ENCODE measurements at regions not wholly inside any gene's neighbourhood (a gene's known extent, or its start where the extent isn't known, plus 50 kb on each side); places are given as distances from the start of the nearest gene placed in this dataset.

GRCh38 chrX:10795721-10796120 is 175.3 kb upstream of the MID1 start:
- no peak for TF ChIP-seq CTCF (IDR thresholded peaks at IDR 0.05)
- no peak for TF ChIP-seq POLR2A (IDR thresholded peaks at IDR 0.05)
- TF ChIP-seq EP300 (IDR thresholded peaks at IDR 0.05), result no peak

Data from gastroesophageal sphincter (tissue), 3 donors.